ENCODE measurements at regions not wholly inside any gene's neighbourhood (a gene's known extent, or its start where the extent isn't known, plus 50 kb on each side); places are given as distances from the start of the nearest gene placed in this dataset.

DNA sequence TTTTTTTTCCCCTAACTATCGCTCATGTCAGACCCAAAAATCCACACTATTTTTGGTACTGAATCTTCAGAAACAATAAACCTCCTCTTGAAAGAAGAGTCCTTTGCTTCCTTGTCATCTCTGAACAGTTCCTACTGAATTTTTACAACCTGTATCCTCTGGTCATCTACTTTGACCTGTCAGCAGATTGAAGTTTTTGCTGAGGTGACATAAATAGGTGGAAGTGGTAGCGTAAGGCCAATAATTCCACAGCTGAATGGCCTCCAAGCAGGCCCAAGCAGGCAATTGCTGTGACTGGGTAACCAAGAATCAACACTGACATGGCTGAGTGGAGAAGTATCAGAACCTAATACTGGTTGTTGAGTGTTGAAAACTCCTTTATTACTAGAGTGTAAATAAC lies 117.4 kb upstream of the MAGI2 start:
- no peak for TF ChIP-seq POLR2A (IDR thresholded peaks at IDR 0.05)
- TF ChIP-seq, protein P1, sequence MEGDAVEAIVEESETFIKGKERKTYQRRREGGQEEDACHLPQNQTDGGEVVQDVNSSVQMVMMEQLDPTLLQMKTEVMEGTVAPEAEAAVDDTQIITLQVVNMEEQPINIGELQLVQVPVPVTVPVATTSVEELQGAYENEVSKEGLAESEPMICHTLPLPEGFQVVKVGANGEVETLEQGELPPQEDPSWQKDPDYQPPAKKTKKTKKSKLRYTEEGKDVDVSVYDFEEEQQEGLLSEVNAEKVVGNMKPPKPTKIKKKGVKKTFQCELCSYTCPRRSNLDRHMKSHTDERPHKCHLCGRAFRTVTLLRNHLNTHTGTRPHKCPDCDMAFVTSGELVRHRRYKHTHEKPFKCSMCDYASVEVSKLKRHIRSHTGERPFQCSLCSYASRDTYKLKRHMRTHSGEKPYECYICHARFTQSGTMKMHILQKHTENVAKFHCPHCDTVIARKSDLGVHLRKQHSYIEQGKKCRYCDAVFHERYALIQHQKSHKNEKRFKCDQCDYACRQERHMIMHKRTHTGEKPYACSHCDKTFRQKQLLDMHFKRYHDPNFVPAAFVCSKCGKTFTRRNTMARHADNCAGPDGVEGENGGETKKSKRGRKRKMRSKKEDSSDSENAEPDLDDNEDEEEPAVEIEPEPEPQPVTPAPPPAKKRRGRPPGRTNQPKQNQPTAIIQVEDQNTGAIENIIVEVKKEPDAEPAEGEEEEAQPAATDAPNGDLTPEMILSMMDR (IDR thresholded peaks at IDR 0.05), result no peak

All from Peyer's patch (tissue), 4 donors.